ENCODE measurements at regions not wholly inside any gene's neighbourhood (a gene's known extent, or its start where the extent isn't known, plus 50 kb on each side); places are given as distances from the start of the nearest gene placed in this dataset.

- no peak for DNase-seq (ENCODE audit: low spot score)
Measured at GRCh38 chr6:133631421-133631820, 257.5 kb upstream of the TCF21 start.

- no peak for DNase-seq (ENCODE audit: low spot score)
Measured at GRCh38 chr6:133632206-133632605, 256.7 kb upstream of the TCF21 start.

DNA sequence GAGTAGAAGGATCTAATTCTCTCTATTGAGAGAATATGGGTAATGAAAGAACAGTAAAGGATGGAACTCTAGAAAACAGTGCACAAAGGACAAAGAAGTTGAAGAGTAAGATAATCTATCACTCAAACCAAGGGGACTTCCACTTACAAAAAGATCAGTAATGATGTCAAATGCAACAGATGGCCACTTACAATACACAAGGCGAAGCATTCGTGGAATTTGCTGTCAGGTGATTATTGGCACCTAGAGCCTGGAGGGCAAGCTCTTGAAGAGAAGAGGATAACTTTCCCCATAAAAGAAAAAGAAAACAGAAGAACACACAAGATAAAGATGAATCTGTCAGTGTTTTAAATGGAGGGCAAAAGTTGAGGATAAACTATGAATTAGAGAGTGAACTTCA lies 256.0 kb upstream of the TCF21 start:
- DNase-seq (ENCODE audit: low spot score) = no peak

GRCh38 chr6:133634474-133634873 lies 254.4 kb upstream of the TCF21 start:
- no peak for DNase-seq (ENCODE audit: low spot score)

- no peak for DNase-seq (ENCODE audit: low spot score)
Measured at GRCh38 chr6:133635447-133635846, 253.5 kb upstream of the TCF21 start.

GRCh38 chr6:133637436-133637835 lies 251.5 kb upstream of the TCF21 start:
- no peak for DNase-seq (ENCODE audit: low spot score)

- DNase-seq (ENCODE audit: low spot score) = no peak
Measured at GRCh38 chr6:133637874-133638273, 251.0 kb upstream of the TCF21 start.

DNA sequence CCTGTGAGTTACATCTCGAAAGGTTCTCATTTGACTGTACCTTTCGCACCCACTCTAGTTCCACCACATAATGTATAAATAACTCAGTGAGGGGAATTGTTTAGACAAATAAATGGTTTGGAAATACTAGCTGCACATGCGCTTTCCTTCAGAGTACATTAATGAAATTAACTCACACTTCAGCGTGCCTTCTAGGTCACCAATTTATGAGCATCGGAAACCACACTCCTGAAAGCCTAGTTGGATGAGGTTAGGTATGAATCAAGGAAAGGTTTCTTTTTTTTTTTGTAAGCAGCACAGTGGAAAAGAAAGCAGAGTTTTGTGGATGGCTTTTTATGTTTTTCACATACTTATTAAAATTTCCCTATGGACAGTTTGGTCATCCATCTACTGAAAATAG lies 247.8 kb upstream of the TCF21 start:
- no peak for DNase-seq (ENCODE audit: low spot score)

DNA sequence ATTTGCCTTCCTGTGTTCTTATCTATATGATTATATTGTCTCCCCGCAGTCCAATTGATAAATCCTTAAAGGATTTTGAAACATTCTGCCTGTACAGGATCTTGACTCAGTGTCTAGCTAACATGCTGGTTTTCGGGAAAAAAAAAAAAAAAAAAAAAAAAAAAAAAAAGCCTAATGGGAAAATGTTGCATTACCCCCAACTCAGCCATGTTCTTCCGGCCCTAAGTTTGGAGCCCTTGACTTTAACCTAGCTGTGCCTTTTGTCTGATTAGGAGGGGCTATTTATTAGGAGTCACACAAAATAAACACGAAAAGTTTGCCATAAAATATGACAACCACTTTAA lies 244.4 kb upstream of the TCF21 start:
- no peak for DNase-seq (ENCODE audit: low spot score)

DNA sequence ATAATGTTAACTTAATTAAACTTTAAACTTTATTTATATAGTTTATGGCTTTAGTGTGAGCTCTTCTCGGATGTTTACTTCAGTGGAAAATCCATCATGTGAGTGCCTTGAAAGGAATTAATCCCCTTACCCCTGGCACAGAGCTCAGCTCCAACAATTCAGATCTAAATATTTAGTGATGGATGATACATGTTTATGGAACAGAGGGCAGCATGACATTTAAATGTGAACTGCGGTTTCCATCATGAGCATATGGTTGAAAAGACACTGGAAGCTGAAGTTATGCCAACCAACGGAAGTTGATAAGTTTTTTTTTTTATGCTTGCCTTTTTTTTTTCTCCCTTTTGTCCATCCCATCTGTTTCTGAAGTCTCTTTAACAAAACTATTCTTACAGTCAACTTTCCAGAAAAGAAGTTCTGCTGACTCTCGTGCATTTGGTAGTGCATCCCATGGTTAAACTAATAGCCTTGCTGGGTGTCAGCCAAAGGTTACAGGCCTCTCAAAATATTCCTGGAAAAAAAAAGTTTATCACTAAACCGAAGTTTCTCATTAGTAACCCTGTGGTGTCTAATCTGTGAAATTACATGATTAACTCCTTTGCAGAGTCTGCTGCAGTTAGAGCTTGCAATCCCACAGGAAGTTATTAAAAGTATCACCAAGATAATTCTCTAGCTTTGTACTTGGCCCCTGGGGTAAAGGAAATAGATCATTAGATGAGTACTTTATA lies 243.9 kb upstream of the TCF21 start:
- DNase-seq (ENCODE audit: low spot score) = no peak

DNA sequence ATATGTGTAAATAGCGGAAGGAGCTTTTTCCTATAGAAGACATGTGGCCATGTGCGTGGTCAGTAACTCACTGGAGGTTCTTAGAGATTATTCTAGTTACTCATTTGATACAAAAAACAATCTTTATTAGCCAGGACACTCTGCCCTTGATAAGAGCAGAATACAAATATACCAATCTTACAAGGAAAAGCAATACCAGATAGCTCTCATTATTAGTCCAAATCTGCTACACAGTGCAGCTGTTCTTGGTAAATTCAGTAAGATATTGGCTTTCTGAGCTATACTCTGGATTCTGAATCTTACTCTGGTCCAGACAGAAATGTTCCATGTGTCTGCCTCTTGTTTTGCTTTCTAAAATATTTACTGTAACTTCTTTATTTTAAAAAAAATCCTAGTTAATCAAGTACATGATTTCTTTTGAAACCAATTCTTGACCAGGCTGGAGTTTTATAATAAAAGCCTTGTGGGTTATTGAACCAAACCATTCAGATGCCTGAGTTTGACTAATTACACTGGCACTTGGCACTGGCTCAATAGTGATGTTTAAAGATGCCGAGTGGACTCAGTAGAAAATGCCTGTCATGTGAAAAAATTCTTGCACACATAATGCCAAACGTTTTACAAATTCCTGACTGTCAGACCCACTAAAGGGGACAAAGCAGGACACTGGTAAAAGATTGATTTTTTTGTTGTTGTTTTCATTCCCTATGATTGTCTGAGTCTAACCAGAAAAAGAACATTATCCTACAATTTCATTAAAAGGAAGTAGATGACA lies 242.8 kb upstream of the TCF21 start:
- DNase-seq (ENCODE audit: low spot score) = no peak

GRCh38 chr6:133648581-133648980 lies 240.3 kb upstream of the TCF21 start:
- DNase-seq (ENCODE audit: low spot score) = no peak

DNA sequence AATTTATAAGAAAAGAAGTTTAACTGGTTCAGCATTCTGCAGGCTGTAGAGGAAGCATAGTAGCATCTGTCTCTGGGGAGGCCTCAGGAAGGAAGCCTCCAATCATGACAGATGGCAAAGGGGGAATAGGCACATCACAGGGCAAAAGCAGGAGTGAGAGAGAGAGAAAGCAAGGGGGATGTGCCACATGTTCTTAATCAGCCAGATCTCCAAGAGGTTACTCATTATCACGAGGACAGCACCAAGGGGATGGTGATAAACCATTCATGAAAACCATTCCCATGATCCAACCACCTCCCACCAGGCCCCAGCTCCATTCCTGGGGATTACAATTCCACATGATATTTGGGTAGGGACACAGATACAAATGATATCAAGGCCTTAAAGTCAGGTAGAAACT lies 217.5 kb upstream of the TCF21 start:
- no peak for DNase-seq (ENCODE audit: low spot score)

DNA sequence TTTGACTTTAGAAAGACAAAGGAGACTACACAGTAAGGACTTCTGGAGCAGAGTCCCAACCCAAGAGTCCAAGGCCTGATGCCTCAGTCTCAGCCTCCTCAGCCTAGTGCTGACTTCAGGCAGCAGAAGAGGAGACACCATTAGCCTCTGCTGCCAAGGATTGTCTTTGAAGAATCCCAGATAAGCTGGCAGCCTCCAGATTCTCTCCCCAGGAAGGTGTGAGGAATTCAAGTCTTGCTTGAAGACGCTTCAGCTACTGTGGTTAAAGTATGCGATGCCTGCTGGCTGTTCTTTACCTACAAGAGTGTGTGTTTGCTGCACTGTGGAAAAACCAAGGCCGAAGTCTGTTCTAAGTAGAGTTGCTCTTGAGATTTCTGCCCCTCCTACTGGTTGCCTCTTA lies 215.9 kb upstream of the TCF21 start:
- no peak for DNase-seq (ENCODE audit: low spot score)

GRCh38 chr6:133674661-133675060 lies 214.3 kb upstream of the TCF21 start:
- DNase-seq (ENCODE audit: low spot score) = no peak

GRCh38 chr6:133680994-133681393 lies 207.9 kb upstream of the TCF21 start:
- DNase-seq (ENCODE audit: low spot score) = no peak

GRCh38 chr6:133681891-133682290 lies 207.0 kb upstream of the TCF21 start:
- DNase-seq (ENCODE audit: low spot score) = no peak

GRCh38 chr6:133682506-133683307 lies 206.2 kb upstream of the TCF21 start:
- DNase-seq (ENCODE audit: low spot score) = no peak

GRCh38 chr6:133683308-133683580 lies 205.7 kb upstream of the TCF21 start:
- no peak for DNase-seq (ENCODE audit: low spot score)

- DNase-seq (ENCODE audit: low spot score) = no peak
Measured at GRCh38 chr6:133683606-133684005, 205.3 kb upstream of the TCF21 start.

GRCh38 chr6:133688705-133689492 lies 200.0 kb upstream of the TCF21 start:
- DNase-seq (ENCODE audit: low spot score) = no peak

DNA sequence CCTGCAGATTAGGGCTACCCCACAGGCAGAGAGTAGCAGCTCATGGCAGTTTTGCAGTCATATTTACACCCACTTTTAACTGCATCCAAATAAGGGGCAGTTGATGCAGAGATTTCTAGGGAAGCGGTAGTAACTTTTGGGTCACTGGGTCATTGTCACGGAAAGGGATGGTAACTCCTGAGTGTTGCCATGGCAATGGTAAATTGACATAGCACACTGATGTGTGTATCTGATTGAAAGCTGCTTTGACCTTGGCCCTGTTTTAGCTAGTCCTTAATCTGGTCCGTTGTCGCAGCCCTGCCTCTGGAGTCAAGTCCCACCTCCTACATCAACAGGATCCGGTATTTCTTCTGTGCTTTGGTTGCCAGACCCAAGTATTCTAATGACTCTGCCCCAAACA lies 199.1 kb upstream of the TCF21 start:
- no peak for DNase-seq (ENCODE audit: low spot score)

Data from hematopoietic multipotent progenitor cell treated with erythropoietin and hydrocortisone succinate and interleukin-3 and kit ligand, for 15 days (in vitro differentiated cells).